Karpas-422 (cell line): ENCODE measurements at regions not wholly inside any gene's neighbourhood (a gene's known extent, or its start where the extent isn't known, plus 50 kb on each side); places are given as distances from the start of the nearest gene placed in this dataset.

Experiments
- DNase-seq: peaks from one replicate; pipeline ENCODE4 v3.0.0-alpha.2; 2015
- H2AFZ ChIP-seq: fragments of 200-600 bp; sonication (generic); 2 replicates; pipeline ENCODE4 v1.6.1; 2014; ENCODE audit warnings: antibody characterized with exemption, low read length, mixed read lengths
- H3K27ac ChIP-seq: fragments of 200-600 bp; sonication (generic); 2 replicates; pipeline ENCODE4 v1.5.1; 2014; ENCODE audit warnings: mild to moderate bottlenecking, low read length, moderate library complexity
- H3K27me3 ChIP-seq: fragments of 200-600 bp; sonication (generic); 2 replicates; pipeline ENCODE4 v1.6.1; 2014; ENCODE audit warnings: low read length, mixed read lengths
- H3K36me3 ChIP-seq: fragments of 200-600 bp; sonication (generic); 2 replicates; pipeline ENCODE4 v1.6.1; 2014; ENCODE audit warnings: low read length, mixed read lengths; ENCODE audit not compliant: insufficient read depth
- H3K4me1 ChIP-seq: fragments of 200-600 bp; sonication (generic); 2 replicates; pipeline ENCODE4 v1.6.1; 2014; ENCODE audit warnings: mild to moderate bottlenecking, low read length, mixed read lengths
- H3K4me2 ChIP-seq: fragments of 200-600 bp; sonication (generic); 2 replicates; pipeline ENCODE4 v1.6.1; 2014; ENCODE audit warnings: low read length, low read depth, mild to moderate bottlenecking; ENCODE audit not compliant: poor library complexity, severe bottlenecking
- H3K4me3 ChIP-seq: fragments of 200-600 bp; sonication (generic); 2 replicates; pipeline ENCODE4 v1.5.1; 2014; ENCODE audit warnings: mild to moderate bottlenecking, antibody characterized with exemption, low read length, mixed read lengths
- H3K79me2 ChIP-seq: fragments of 200-600 bp; sonication (generic); 2 replicates; pipeline ENCODE4 v1.6.1; 2014; ENCODE audit warnings: mild to moderate bottlenecking, low read length, mixed read lengths
- H3K9ac ChIP-seq: fragments of 200-600 bp; sonication (generic); 2 replicates; pipeline ENCODE4 v1.6.0; 2014; ENCODE audit warnings: low read length
- H3K9me2 ChIP-seq: fragments of 200-600 bp; sonication (generic), shearing (Covaris generic); replicated peaks from 2 replicates; pipeline ENCODE4 v1.6.0; 2014; ENCODE audit warnings: mild to moderate bottlenecking, low read length, moderate library complexity; ENCODE audit not compliant: insufficient read depth
- H3K9me3 ChIP-seq: fragments of 300-700, 200-600 bp; sonication (generic); 2 replicates; pipeline ENCODE4 v1.6.1; 2014; ENCODE audit warnings: low read length, mixed read lengths
- H4K20me1 ChIP-seq: fragments of 200-600 bp; sonication (generic); 2 replicates; pipeline ENCODE4 v1.6.1; 2014; ENCODE audit warnings: mild to moderate bottlenecking, antibody characterized with exemption, low read length, low read depth; ENCODE audit not compliant: insufficient read depth

DNA sequence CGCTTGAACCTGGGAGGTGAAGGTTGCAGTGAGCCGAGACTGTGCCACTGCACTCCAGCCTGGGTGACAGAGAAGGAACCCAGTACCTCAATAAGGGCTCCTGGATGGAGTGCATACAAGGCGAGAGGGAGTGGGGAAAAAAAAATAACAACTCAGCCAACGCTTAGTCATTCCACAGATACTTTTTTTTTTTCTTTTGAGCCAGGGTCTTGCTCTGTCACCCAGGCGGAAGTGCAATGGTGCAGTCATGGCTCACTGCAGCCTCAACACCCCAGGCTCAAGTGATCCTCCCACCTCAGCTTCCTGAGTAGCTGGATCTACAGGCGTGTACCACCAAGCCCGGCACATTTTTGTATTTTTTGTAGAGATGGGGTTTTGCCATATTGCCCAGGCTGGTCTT is 59.5 kb upstream of the GGTA1 start:
- H3K27me3 ChIP-seq: no peaks in the 10 kb centered on the region
- no peaks in the 10 kb centered on the region for H4K20me1 ChIP-seq
- no peak overlapping the region for H3K4me2 ChIP-seq
- H3K79me2 ChIP-seq: no peaks in the 10 kb centered on the region
- H3K4me3 ChIP-seq: no peak overlapping the region
- peaks cover 9% of the 10 kb centered on the region for H3K4me1 ChIP-seq
- H2AFZ ChIP-seq: no peak overlapping the region
- no peaks in the 10 kb centered on the region for H3K36me3 ChIP-seq
- H3K9me2 ChIP-seq: no peaks in the 10 kb centered on the region
- H3K9me3 ChIP-seq: no peaks in the 10 kb centered on the region
- no peak for DNase-seq
- H3K27ac ChIP-seq: no peak overlapping the region
- no peak overlapping the region for H3K9ac ChIP-seq

DNA sequence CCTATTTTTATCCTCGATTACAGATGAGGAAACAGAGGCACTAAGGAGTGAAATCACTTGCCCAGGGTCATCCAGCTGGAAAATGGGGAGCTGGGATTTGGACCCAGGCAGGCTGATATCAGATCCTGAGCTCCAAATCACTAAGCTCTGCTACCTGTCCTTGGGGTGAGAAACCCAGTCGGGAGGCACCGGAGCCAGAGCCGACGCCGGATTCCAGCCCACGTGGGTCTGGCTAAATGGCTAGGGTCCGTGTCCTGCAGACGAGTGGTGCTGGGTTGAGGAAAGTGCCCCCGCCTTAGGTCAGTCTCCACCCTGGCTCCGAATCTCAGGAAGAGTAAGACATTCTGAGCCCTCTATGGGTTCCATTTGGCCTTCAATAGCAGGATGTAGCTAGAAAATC is 61.3 kb upstream of the GGTA1 start:
- Histone ChIP-seq H3K36me3 (no peaks in the 10 kb centered on the region), H3K27me3 (no peaks in the 10 kb centered on the region), H3K79me2 (no peaks in the 10 kb centered on the region), H3K4me2 (no peak overlapping the region), H3K4me3 (no peak overlapping the region), H3K9me2 (no peaks in the 10 kb centered on the region), H2AFZ (no peak overlapping the region), H3K27ac (no peak overlapping the region), H3K4me1 (peaks cover 9% of the 10 kb centered on the region), H4K20me1 (no peaks in the 10 kb centered on the region), H3K9me3 (no peaks in the 10 kb centered on the region), H3K9ac (no peak overlapping the region)
- DNase-seq: no peak

DNA sequence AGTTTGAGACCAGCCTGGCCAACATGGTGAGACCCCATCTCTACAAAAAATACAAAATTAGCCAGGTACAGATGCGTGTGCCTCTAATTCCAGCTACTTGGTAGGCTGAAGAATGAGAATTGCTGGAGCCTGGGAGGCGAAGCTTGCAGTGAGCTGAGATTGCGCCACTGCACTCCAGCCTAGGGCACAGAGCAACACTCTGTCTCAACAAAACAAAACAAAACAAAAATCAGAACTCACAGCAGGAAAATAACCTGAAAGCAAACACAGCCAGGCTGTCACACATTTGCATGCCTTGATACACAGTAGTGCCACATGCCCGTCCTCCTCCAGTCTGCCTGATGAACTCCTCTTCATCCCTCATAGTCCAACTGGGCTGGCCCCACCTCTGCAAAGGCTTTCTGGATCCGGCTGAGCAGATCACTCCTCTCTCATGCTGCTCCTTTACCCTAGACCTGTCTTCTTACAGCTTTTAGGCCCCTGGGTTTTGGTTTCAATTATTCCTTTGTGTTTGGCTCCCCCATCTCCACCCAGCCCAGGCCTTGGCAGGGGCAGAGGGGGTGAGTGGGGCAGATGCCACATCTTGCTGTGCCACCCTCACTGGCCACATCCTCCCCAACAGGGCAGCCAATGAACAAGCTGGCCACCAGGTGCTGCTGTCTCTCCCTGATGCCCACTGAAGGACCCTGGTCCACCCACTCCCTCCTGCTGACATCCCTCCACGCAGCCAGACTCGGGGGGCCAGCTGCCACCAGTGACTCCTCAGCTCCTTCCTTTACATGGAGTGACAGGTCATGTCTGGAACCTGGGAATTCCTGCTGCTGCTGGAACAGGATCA is 62.0 kb upstream of the GGTA1 start:
- DNase-seq: no peak
- Histone ChIP-seq H3K4me1 (peaks cover 9% of the 10 kb centered on the region), H3K4me3 (no peak overlapping the region), H3K9me2 (no peaks in the 10 kb centered on the region), H3K27me3 (no peaks in the 10 kb centered on the region), H3K4me2 (no peak overlapping the region), H3K9ac (no peak overlapping the region), H3K27ac (no peak overlapping the region), H2AFZ (no peak overlapping the region), H3K9me3 (no peaks in the 10 kb centered on the region), H4K20me1 (no peaks in the 10 kb centered on the region), H3K36me3 (no peaks in the 10 kb centered on the region), H3K79me2 (no peaks in the 10 kb centered on the region)

DNA sequence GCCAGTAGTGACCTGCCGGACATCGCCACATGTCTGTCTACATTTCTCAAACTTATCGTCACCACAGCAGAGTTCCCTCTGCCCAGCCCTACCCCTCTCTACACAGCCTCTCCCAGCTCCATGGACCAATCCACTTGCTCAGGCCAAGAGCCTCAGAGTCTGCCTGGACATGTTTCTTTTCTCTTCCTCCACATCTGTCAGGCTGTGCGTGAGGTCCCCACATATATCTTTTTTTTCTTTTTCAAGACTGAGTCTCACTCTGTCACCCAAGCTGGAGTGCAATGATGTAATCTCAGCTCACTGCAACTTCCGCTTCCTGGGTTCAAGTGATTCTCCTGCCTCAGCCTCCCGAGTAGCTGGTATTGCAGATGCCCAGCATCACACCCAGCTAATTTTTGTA is 62.7 kb upstream of the GGTA1 start:
- H3K9ac ChIP-seq: no peak overlapping the region
- H3K4me1 ChIP-seq: peaks cover 9% of the 10 kb centered on the region
- no peak overlapping the region for H2AFZ ChIP-seq
- no peak overlapping the region for H3K4me2 ChIP-seq
- no peaks in the 10 kb centered on the region for H3K9me3 ChIP-seq
- no peak overlapping the region for H3K27ac ChIP-seq
- DNase-seq: no peak
- no peaks in the 10 kb centered on the region for H3K36me3 ChIP-seq
- H3K9me2 ChIP-seq: no peaks in the 10 kb centered on the region
- no peaks in the 10 kb centered on the region for H3K27me3 ChIP-seq
- no peaks in the 10 kb centered on the region for H3K79me2 ChIP-seq
- no peak overlapping the region for H3K4me3 ChIP-seq
- no peaks in the 10 kb centered on the region for H4K20me1 ChIP-seq

DNA sequence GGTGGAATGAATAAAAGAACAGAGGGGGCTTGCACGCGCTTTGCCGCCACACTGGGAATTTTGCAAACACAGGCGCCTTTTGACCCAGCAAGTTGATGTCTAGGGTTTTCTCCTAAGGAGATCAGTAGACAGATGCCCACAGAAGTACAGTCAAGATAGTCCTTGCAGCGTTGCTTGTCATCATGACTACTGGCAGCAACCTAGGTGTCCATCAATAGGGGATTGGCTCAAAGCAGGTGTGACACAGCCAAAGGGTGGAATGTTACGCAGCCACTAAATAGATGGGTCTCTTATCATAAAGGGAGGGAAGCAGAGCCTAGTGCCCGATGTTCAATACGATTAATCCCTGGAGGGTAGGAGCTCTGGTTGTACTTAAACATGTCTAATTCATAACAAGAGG is 63.8 kb upstream of the GGTA1 start:
- Histone ChIP-seq H3K79me2 (no peaks in the 10 kb centered on the region), H3K9me3 (no peaks in the 10 kb centered on the region), H3K4me2 (no peak overlapping the region), H3K9me2 (no peaks in the 10 kb centered on the region), H3K27ac (no peak overlapping the region), H3K27me3 (no peaks in the 10 kb centered on the region), H2AFZ (no peak overlapping the region), H3K4me1 (no peaks in the 10 kb centered on the region), H3K9ac (no peak overlapping the region), H3K36me3 (no peaks in the 10 kb centered on the region), H4K20me1 (no peaks in the 10 kb centered on the region), H3K4me3 (no peak overlapping the region)
- DNase-seq: no peak

DNA sequence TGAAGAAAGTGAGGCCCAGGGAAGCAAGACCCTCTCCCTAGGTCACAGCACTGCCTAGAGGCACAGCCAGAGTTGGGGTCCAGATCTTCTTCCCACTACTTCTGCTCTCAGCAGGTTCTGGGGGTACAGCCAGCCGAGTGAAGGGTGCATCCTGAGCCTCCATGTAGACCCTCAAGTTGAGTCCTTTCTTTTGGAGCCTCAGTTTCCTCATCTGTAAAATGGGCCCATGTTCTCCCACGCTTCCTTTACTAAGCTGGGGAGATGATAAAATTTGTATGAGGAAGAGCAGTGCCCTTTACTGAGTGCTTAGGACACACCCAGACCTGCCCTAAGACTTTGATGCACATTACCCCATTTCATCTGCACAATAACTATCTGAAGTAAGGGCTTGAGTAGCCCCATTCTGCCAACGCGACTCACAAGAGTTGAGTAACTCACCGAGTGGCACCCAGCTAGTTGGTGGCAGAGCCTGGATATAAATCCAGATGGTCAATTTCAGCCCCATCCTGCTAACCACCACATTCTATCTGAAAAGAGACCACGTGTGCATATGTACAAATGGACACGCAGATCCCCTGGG is 64.3 kb upstream of the GGTA1 start:
- Histone ChIP-seq H3K4me3 (no peak overlapping the region), H3K9ac (no peak overlapping the region)

DNA sequence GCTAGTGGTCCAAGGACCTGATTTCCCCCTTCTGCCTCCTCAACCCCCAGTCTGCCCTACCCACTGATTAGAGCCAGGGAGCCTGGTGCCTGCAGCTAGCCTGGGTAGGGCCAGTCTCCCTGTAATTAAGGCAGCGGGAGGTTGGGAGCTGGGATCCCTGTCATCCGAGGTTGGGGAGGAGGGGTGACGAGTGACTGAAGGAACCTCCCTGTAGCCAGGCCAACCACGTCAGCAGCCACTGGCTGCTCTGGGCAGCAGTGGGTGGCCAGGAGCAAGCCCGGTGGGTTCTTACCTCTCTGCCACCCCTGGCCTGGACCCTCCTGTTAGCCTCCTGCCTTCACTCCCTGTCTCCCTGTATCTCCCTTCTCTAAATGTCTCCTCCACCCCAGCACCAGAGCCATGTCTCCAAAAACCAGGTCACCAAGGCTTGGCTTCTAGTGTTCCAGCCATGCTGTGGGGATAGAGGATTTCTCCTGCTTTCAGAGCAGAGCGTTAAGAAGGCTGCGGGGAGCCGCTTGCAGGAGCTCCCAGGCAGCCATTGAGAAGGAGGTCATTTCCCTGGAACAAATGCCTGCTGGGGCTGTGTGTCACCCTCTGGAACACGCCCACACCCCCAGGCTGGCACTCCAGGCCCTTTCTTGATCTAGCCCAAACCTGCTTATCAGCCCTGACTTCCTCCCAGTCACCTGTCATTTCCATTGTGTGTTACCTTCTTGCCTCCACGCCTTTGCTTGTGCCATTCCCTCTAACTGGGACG is 65.0 kb upstream of the GGTA1 start:
- H3K4me2 ChIP-seq: no peak overlapping the region
- no peak overlapping the region for H3K9ac ChIP-seq
- no peak overlapping the region for H3K4me3 ChIP-seq
- H4K20me1 ChIP-seq: no peaks in the 10 kb centered on the region
- no peaks in the 10 kb centered on the region for H3K36me3 ChIP-seq
- no peaks in the 10 kb centered on the region for H3K27me3 ChIP-seq
- H3K9me2 ChIP-seq: no peaks in the 10 kb centered on the region
- no peak overlapping the region for H3K27ac ChIP-seq
- H3K9me3 ChIP-seq: no peaks in the 10 kb centered on the region
- no peak overlapping the region for H2AFZ ChIP-seq
- no peak for DNase-seq
- no peaks in the 10 kb centered on the region for H3K4me1 ChIP-seq
- H3K79me2 ChIP-seq: no peaks in the 10 kb centered on the region

More for the DNA sequence above, 64.3 kb upstream of the GGTA1 start:
- H4K20me1 ChIP-seq: no peaks in the 10 kb centered on the region
- no peaks in the 10 kb centered on the region for H3K36me3 ChIP-seq
- no peak overlapping the region for H3K4me2 ChIP-seq
- no peaks in the 10 kb centered on the region for H3K9me3 ChIP-seq
- no peaks in the 10 kb centered on the region for H3K27me3 ChIP-seq
- DNase-seq: no peak
- H2AFZ ChIP-seq: no peak overlapping the region
- H3K9me2 ChIP-seq: no peaks in the 10 kb centered on the region
- no peaks in the 10 kb centered on the region for H3K79me2 ChIP-seq
- H3K4me1 ChIP-seq: no peaks in the 10 kb centered on the region
- H3K27ac ChIP-seq: no peak overlapping the region
